KMS-11 (cell line): ENCODE measurements at regions not wholly inside any gene's neighbourhood (a gene's known extent, or its start where the extent isn't known, plus 50 kb on each side); places are given as distances from the start of the nearest gene placed in this dataset.

Experiments
- H2AFZ ChIP-seq: fragments of 200-600 bp; sonication (generic); 2 replicates; pipeline ENCODE4 v1.6.1; 2016; ENCODE audit warnings: antibody characterized with exemption, mixed run types, low read depth
- H3K27ac ChIP-seq: fragments of 200-600 bp; sonication (generic); 2 replicates; pipeline ENCODE4 v1.6.1; 2016; ENCODE audit warnings: mild to moderate bottlenecking, mixed run types
- H3K27me3 ChIP-seq: fragments of 200-600 bp; sonication (generic); 2 replicates; pipeline ENCODE4 v1.6.1; 2017; ENCODE audit warnings: mild to moderate bottlenecking, low read depth, mixed run types, moderate library complexity; ENCODE audit not compliant: insufficient read depth
- H3K36me3 ChIP-seq: fragments of 200-600 bp; sonication (generic); 2 replicates; pipeline ENCODE4 v1.6.1; 2017; ENCODE audit warnings: mild to moderate bottlenecking, mixed run types; ENCODE audit not compliant: insufficient read depth
- H3K4me1 ChIP-seq: fragments of 200-600 bp; sonication (generic); 2 replicates; pipeline ENCODE4 v1.6.1; 2016; ENCODE audit warnings: mild to moderate bottlenecking, low read depth, mixed run types; ENCODE audit not compliant: poor library complexity, severe bottlenecking
- H3K4me2 ChIP-seq: fragments of 200-600 bp; sonication (generic); 2 replicates; pipeline ENCODE4 v1.7.0; 2016; ENCODE audit warnings: mild to moderate bottlenecking, mixed run types
- H3K4me3 ChIP-seq: fragments of 200-600 bp; sonication (generic); IDR thresholded peaks from 2 replicates; pipeline ENCODE4 v1.6.1; 2017; ENCODE audit warnings: low read depth, low read length, mixed read lengths; ENCODE audit not compliant: insufficient read depth
- H3K79me2 ChIP-seq: fragments of 200-600 bp; sonication (generic); 2 replicates; pipeline ENCODE4 v1.6.1; 2016; ENCODE audit warnings: low read depth, mixed run types; ENCODE audit not compliant: insufficient read depth
- H3K9ac ChIP-seq: fragments of 200-600 bp; sonication (generic); 2 replicates; pipeline ENCODE4 v1.6.1; 2016; ENCODE audit warnings: mild to moderate bottlenecking, mixed run types
- H4K20me1 ChIP-seq: fragments of 200-600 bp; sonication (generic); 2 replicates; pipeline ENCODE4 v1.6.1; 2016; ENCODE audit warnings: mild to moderate bottlenecking, mixed run types; ENCODE audit not compliant: insufficient read depth
- TF ChIP-seq, protein P1 (sequence below): fragments of 200-600 bp; sonication (generic); conservative IDR thresholded peaks from 2 replicates; pipeline ENCODE4 v1.6.1; 2017; ENCODE audit warnings: low read depth, mild to moderate bottlenecking, antibody characterized with exemption, low read length, moderate library complexity, mixed read lengths

- Histone ChIP-seq H4K20me1 (no peaks in the 10 kb centered on the region), H3K9ac (no peak overlapping the region; the same call in 1 of the 2 replicates), H2AFZ (peak overlapping the region; percentile 67), H3K79me2 (no peaks in the 10 kb centered on the region), H3K36me3 (no peaks in the 10 kb centered on the region), H3K4me3 (no peak overlapping the region), H3K27ac (peak overlapping the region; percentile 65), H3K4me2 (peak overlapping the region; percentile 89), H3K4me1 (peaks cover 38% of the 10 kb centered on the region), H3K27me3 (no peaks in the 10 kb centered on the region)
- TF ChIP-seq, protein P1, sequence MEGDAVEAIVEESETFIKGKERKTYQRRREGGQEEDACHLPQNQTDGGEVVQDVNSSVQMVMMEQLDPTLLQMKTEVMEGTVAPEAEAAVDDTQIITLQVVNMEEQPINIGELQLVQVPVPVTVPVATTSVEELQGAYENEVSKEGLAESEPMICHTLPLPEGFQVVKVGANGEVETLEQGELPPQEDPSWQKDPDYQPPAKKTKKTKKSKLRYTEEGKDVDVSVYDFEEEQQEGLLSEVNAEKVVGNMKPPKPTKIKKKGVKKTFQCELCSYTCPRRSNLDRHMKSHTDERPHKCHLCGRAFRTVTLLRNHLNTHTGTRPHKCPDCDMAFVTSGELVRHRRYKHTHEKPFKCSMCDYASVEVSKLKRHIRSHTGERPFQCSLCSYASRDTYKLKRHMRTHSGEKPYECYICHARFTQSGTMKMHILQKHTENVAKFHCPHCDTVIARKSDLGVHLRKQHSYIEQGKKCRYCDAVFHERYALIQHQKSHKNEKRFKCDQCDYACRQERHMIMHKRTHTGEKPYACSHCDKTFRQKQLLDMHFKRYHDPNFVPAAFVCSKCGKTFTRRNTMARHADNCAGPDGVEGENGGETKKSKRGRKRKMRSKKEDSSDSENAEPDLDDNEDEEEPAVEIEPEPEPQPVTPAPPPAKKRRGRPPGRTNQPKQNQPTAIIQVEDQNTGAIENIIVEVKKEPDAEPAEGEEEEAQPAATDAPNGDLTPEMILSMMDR: no peak
These were observed 357.6 kb upstream of the CFAP20DC start for GRCh38 chr3:59407425-59407824.

DNA sequence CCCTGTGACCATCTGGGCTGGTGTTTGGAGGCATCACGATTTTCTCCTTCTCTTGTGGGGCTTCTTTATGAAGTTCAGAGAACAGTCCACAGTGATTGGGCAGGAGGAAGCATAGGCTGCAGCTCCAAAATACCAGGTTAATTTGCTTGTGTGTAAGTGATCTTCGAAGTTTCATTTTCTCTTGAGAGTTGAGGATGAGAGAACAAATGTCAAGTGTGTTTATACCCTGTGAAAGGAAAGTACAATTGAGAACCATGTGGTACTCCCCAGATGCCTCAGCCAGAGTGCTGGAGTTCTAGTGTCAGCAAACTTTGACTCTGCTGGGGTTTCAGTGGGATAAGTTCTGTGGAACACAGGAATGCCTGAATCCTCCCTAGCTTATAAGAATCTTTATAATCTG lies 357.1 kb upstream of the CFAP20DC start:
- TF ChIP-seq, protein P1: no peak
- Histone ChIP-seq H3K79me2 (no peaks in the 10 kb centered on the region), H3K4me2 (peak overlapping the region; percentile 89), H4K20me1 (no peaks in the 10 kb centered on the region), H3K27me3 (no peaks in the 10 kb centered on the region), H2AFZ (peak overlapping the region; percentile 67), H3K4me3 (no peak overlapping the region), H3K4me1 (peaks cover 38% of the 10 kb centered on the region), H3K36me3 (no peaks in the 10 kb centered on the region), H3K27ac (peak overlapping the region; percentile 65), H3K9ac (no peak overlapping the region; the same call in 1 of the 2 replicates)

DNA sequence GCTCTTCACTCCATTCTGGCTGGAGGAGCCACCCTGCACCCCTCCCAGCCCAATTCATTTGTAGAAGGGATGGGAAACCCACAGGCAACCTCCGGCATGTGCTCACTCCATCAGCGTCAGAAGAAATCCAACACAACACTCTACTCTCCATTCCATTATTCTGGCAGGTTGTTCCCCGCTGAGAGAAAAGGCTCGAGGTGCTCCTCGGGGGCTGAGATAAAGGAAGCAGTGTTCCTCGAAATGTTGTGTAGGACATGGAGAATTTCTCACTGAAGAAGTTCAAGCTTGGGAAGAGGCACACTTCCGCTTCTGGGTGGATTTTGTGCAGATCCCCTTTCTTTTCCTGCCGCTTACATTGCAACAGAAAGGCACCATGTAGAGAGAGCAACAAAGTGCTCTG lies 355.0 kb upstream of the CFAP20DC start:
- H3K79me2 ChIP-seq: no peaks in the 10 kb centered on the region
- TF ChIP-seq, protein P1: no peak
- no peak overlapping the region for H3K27ac ChIP-seq
- no peaks in the 10 kb centered on the region for H3K27me3 ChIP-seq
- no peaks in the 10 kb centered on the region for H3K36me3 ChIP-seq
- H2AFZ ChIP-seq: no peak overlapping the region
- H3K4me2 ChIP-seq: no peak overlapping the region
- no peak overlapping the region for H3K9ac ChIP-seq
- peaks cover 38% of the 10 kb centered on the region for H3K4me1 ChIP-seq
- H3K4me3 ChIP-seq: no peak overlapping the region
- no peaks in the 10 kb centered on the region for H4K20me1 ChIP-seq

GRCh38 chr3:59404064-59404463 lies 354.2 kb upstream of the CFAP20DC start:
- TF ChIP-seq, protein P1: no peak
- peaks cover 36% of the 10 kb centered on the region for H3K4me1 ChIP-seq
- H3K36me3 ChIP-seq: no peaks in the 10 kb centered on the region
- H3K27me3 ChIP-seq: no peaks in the 10 kb centered on the region
- no peak overlapping the region for H2AFZ ChIP-seq
- no peak overlapping the region for H3K27ac ChIP-seq
- H3K79me2 ChIP-seq: no peaks in the 10 kb centered on the region
- H3K4me2 ChIP-seq: no peak overlapping the region
- no peaks in the 10 kb centered on the region for H4K20me1 ChIP-seq
- no peak overlapping the region for H3K9ac ChIP-seq
- H3K4me3 ChIP-seq: no peak overlapping the region
